GM12875 (cell line): ENCODE measurements at regions not wholly inside any gene's neighbourhood (a gene's known extent, or its start where the extent isn't known, plus 50 kb on each side); places are given as distances from the start of the nearest gene placed in this dataset.

Source experiments
- H3K4me3 ChIP-seq: one replicate; pipeline ENCODE4 v1.5.1; 2011; ENCODE audit warnings: low read depth, low read length, control low read depth
- TF ChIP-seq, protein P1 (sequence below): IDR thresholded peaks from 2 replicates; pipeline ENCODE4 v1.5.1; 2011; ENCODE audit warnings: low read depth, mild to moderate bottlenecking, control low read depth, inconsistent platforms, low read length, moderate library complexity, borderline replicate concordance; ENCODE audit not compliant: insufficient read depth

GRCh38 chr3:161713731-161714130 is 217.1 kb downstream of the OTOL1 start:
- H3K4me3 ChIP-seq = no peak overlapping the region
- TF ChIP-seq, protein P1, sequence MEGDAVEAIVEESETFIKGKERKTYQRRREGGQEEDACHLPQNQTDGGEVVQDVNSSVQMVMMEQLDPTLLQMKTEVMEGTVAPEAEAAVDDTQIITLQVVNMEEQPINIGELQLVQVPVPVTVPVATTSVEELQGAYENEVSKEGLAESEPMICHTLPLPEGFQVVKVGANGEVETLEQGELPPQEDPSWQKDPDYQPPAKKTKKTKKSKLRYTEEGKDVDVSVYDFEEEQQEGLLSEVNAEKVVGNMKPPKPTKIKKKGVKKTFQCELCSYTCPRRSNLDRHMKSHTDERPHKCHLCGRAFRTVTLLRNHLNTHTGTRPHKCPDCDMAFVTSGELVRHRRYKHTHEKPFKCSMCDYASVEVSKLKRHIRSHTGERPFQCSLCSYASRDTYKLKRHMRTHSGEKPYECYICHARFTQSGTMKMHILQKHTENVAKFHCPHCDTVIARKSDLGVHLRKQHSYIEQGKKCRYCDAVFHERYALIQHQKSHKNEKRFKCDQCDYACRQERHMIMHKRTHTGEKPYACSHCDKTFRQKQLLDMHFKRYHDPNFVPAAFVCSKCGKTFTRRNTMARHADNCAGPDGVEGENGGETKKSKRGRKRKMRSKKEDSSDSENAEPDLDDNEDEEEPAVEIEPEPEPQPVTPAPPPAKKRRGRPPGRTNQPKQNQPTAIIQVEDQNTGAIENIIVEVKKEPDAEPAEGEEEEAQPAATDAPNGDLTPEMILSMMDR = no peak

DNA sequence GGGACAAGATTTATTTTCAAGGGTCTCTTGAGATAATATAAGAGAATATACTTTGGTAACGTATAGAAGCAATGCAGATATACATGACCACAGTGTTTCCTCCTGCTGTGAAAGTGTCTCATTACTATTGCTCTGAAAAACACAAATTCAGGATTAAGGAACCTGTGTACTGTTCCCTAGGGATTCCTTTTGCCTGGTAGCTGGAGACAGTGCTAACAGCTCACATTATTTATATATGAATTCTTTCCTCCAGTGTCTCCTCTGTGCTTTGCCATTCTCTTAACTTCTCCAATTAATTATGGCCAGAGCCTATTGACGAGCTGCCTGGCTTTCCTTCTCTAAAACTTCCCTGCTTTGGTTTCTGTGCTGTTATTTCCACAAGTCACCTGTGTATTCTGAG is 235.4 kb downstream of the OTOL1 start:
- TF ChIP-seq, protein P1 = no peak
- no peak overlapping the region for H3K4me3 ChIP-seq

- H3K4me3 ChIP-seq = no peak overlapping the region
- TF ChIP-seq, protein P1 = no peak
These were observed 240.6 kb downstream of the OTOL1 start for GRCh38 chr3:161737171-161737570.

DNA sequence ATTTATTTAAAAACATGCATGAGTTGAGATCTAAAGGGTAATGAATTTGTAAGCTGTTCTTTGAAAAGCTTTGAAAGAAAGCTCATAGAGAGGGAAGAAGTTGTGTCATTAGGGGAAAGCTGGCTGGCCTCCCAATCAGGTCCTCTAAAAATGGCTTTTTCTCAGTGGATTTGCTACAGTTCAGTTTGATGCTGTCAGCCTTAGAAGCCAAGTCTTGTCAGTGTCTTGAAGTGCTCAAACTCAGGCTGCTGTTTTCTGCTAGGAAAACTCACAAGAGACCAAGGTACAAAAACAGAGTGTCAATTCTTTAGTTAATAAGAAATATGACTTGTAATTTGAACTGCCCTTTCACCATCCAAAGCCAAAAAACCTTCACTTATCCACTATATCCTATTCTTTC is 243.8 kb downstream of the OTOL1 start:
- H3K4me3 ChIP-seq = no peak overlapping the region
- TF ChIP-seq, protein P1 = no peak

DNA sequence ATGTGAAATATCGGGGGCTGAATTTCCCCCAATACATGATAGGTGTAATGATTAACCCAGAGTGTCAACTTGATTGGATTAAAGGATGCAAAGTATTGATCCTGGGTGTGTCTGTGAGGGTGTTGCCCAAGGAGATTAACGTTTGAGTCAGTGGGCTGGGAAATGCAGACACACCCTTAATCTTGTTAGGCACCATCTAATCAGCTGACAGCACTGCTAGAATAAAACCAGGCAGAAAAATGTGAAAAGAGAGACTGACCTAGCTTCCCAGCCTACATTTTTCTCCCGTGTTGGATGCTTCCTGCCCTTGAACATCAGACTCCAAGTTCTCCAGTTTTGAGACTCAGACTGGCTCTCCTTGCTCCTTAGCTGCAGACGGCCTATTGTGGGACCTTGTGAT is 247.8 kb downstream of the OTOL1 start:
- TF ChIP-seq, protein P1 = no peak
- no peak overlapping the region for H3K4me3 ChIP-seq

DNA sequence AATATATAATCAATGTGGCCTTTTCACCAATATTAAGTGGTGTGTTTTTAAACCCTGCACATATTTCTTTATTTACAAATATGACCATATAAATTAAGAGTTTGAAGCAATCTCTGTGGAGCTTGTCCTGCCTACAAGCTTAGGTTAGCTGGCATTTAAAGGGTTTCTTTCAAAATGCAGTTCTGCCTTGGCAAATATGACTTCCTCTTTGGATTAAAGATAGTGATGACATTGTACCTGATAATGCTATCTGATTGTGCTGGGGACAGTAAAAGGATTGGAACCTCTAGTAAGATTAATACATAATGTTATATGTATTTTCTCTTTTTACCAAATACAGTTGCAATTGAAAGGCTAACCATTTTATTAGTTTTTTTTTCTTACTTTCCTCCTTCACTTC is 249.1 kb downstream of the OTOL1 start:
- no peak overlapping the region for H3K4me3 ChIP-seq
- TF ChIP-seq, protein P1 = no peak

DNA sequence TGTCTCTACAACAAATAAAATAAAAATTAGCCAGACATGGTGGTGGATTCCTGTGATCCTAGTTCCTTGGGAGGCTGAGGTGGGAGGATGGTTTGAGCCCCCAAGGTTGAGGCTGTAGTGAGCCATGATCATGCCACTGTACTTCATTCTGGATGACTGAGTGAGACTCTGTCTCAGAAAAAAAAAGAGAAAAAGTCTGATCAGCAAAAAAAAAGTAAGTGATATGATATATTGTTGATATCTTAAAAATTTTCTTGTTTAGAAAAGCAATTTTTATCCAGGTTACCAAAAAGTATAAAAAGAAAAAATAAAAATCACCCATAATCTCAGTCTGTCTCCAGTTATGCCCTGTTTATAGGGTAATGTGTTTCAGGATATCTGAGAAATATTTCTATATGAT is 251.4 kb downstream of the OTOL1 start:
- no peak overlapping the region for H3K4me3 ChIP-seq
- TF ChIP-seq, protein P1 = no peak
